RCC 7860 (cell line): ENCODE measurements at regions not wholly inside any gene's neighbourhood (a gene's known extent, or its start where the extent isn't known, plus 50 kb on each side); places are given as distances from the start of the nearest gene placed in this dataset.
"Not testable (repeated sequence)": the region's sequence is repeated elsewhere in the genome, so short reads cannot be mapped to it uniquely, and the experiment has no call there.

Experiments
- DNase-seq: peaks from one replicate; pipeline ENCODE4 v3.0.0-alpha.2; 2015; ENCODE audit warnings: low spot score
- FAIRE-seq: peaks from 2 replicates; lab custom pipeline; 2012; peaks lifted over from hg19 to GRCh38; lab: Jason Lieb, UNC

GRCh38 chr1:213759359-213760181 is 228.2 kb upstream of the PROX1 start:
- FAIRE-seq (no peak), DNase-seq (no peak)

GRCh38 chr1:213761845-213762407 is 225.8 kb upstream of the PROX1 start:
- FAIRE-seq (no peak), DNase-seq (no peak)

GRCh38 chr1:213767683-213768082 is 220.1 kb upstream of the PROX1 start:
- FAIRE-seq (no peak), DNase-seq (no peak)

GRCh38 chr1:213772128-213773063 is 215.4 kb upstream of the PROX1 start:
- no peak for DNase-seq
- FAIRE-seq, result no peak

GRCh38 chr1:213773975-213774374 is 213.8 kb upstream of the PROX1 start:
- DNase-seq (no peak), FAIRE-seq (no peak)

GRCh38 chr1:213776969-213777368 is 210.8 kb upstream of the PROX1 start:
- DNase-seq (no peak), FAIRE-seq (no peak)

GRCh38 chr1:213779228-213779627 is 208.5 kb upstream of the PROX1 start:
- FAIRE-seq, result no peak

GRCh38 chr1:213782941-213783672 is 204.7 kb upstream of the PROX1 start:
- no peak for FAIRE-seq
- no peak for DNase-seq

More at GRCh38 chr1:213779228-213779627, 208.5 kb upstream of the PROX1 start:
- no peak for DNase-seq

GRCh38 chr1:213783893-213784292 is 203.9 kb upstream of the PROX1 start:
- no peak for DNase-seq
- FAIRE-seq, result no peak

- DNase-seq (no peak), FAIRE-seq (no peak)
Observed at GRCh38 chr1:213786683-213787082, 201.1 kb upstream of the PROX1 start.

- no peak for FAIRE-seq
Observed at GRCh38 chr1:213790565-213790964, 197.2 kb upstream of the PROX1 start.

GRCh38 chr1:213793482-213794067 is 194.2 kb upstream of the PROX1 start:
- FAIRE-seq, result no peak
- no peak for DNase-seq

More at GRCh38 chr1:213790565-213790964, 197.2 kb upstream of the PROX1 start:
- DNase-seq, result no peak

GRCh38 chr1:213796525-213796924 is 191.2 kb upstream of the PROX1 start:
- FAIRE-seq (no peak), DNase-seq (no peak)

- not testable (repeated sequence) for FAIRE-seq, DNase-seq
Observed at GRCh38 chr1:213808288-213808687, 179.5 kb upstream of the PROX1 start.

GRCh38 chr1:213817156-213817555 is 170.6 kb upstream of the PROX1 start:
- FAIRE-seq (no peak), DNase-seq (no peak)

GRCh38 chr1:213820362-213821149 is 167.2 kb upstream of the PROX1 start:
- FAIRE-seq (no peak), DNase-seq (no peak)

- FAIRE-seq (no peak), DNase-seq (no peak)
Observed at GRCh38 chr1:213821175-213821942, 166.4 kb upstream of the PROX1 start.

- DNase-seq, result no peak
- FAIRE-seq, result no peak
Observed at GRCh38 chr1:213821943-213822334, 165.8 kb upstream of the PROX1 start.

- no peak for DNase-seq
- no peak for FAIRE-seq
Observed at GRCh38 chr1:213826891-213827290, 160.9 kb upstream of the PROX1 start.
